ENCODE measurements at regions not wholly inside any gene's neighbourhood (a gene's known extent, or its start where the extent isn't known, plus 50 kb on each side); places are given as distances from the start of the nearest gene placed in this dataset.
"Not testable (repeated sequence)": the region's sequence is repeated elsewhere in the genome, so short reads cannot be mapped to it uniquely, and the experiment has no call there.

- TF ChIP-seq CTCF (IDR thresholded peaks at IDR 0.05; ENCODE audit: insufficient read depth, low read depth, low read length) = no peak
- DNase-seq (ENCODE audit: low read depth) = no peak
- no peak overlapping the region for H3K4me3 ChIP-seq (ENCODE audit: low read depth, low read length)
- ChIA-PET POLR2A (no interaction called here), CTCF (no interaction called here)
- no peaks in the 10 kb centered on the region for H3K36me3 ChIP-seq (ENCODE audit: control insufficient read depth, insufficient read depth, low read length)
- H3K27me3 ChIP-seq (ENCODE audit: control insufficient read depth, insufficient read depth, low read length) = no peaks in the 10 kb centered on the region
Observed at GRCh38 chr9:65411901-65412300, 126.9 kb upstream of the FOXD4L5 start.

GRCh38 chr9:65411336-65411735 lies 126.3 kb upstream of the FOXD4L5 start:
- no peak for DNase-seq (ENCODE audit: low read depth)
- H3K36me3 ChIP-seq (ENCODE audit: control insufficient read depth, insufficient read depth, low read length) = no peaks in the 10 kb centered on the region
- CTCF ChIA-PET = no interaction called here
- H3K27me3 ChIP-seq (ENCODE audit: control insufficient read depth, insufficient read depth, low read length) = no peaks in the 10 kb centered on the region
- POLR2A ChIA-PET = no interaction called here
- TF ChIP-seq CTCF (IDR thresholded peaks at IDR 0.05; ENCODE audit: insufficient read depth, low read depth, low read length) = no peak
- no peak overlapping the region for H3K4me3 ChIP-seq (ENCODE audit: low read depth, low read length)

- Histone ChIP-seq H3K27me3 (ENCODE audit: control insufficient read depth, insufficient read depth, low read length) (no peaks in the 10 kb centered on the region), H3K36me3 (ENCODE audit: control insufficient read depth, insufficient read depth, low read length) (no peaks in the 10 kb centered on the region), H3K4me3 (ENCODE audit: low read depth, low read length) (no peak overlapping the region)
- no peak for DNase-seq (ENCODE audit: low read depth)
- CTCF ChIA-PET = no interaction called here
- TF ChIP-seq CTCF (IDR thresholded peaks at IDR 0.05; ENCODE audit: insufficient read depth, low read depth, low read length) = no peak
- POLR2A ChIA-PET = no interaction called here
Observed at GRCh38 chr9:65410926-65411325, 125.9 kb upstream of the FOXD4L5 start.

GRCh38 chr9:65409471-65409980 lies 124.5 kb upstream of the FOXD4L5 start:
- H3K4me3 ChIP-seq (ENCODE audit: low read depth, low read length) = no peak overlapping the region
- no peaks in the 10 kb centered on the region for H3K27me3 ChIP-seq (ENCODE audit: control insufficient read depth, insufficient read depth, low read length)
- no peak for DNase-seq (ENCODE audit: low read depth)
- no peak for TF ChIP-seq CTCF (IDR thresholded peaks at IDR 0.05; ENCODE audit: insufficient read depth, low read depth, low read length)
- ChIA-PET CTCF (no interaction called here), POLR2A (no interaction called here)
- no peaks in the 10 kb centered on the region for H3K36me3 ChIP-seq (ENCODE audit: control insufficient read depth, insufficient read depth, low read length)

GRCh38 chr9:65408806-65409205 lies 123.8 kb upstream of the FOXD4L5 start:
- CTCF ChIA-PET; POLR2A ChIA-PET; H3K27me3 ChIP-seq (ENCODE audit: control insufficient read depth, insufficient read depth, low read length): not testable (repeated sequence)

GRCh38 chr9:65406625-65407024 lies 121.6 kb upstream of the FOXD4L5 start:
- H3K4me3 ChIP-seq (ENCODE audit: low read depth, low read length); H3K27me3 ChIP-seq (ENCODE audit: control insufficient read depth, insufficient read depth, low read length); POLR2A ChIA-PET; DNase-seq (ENCODE audit: low read depth); H3K36me3 ChIP-seq (ENCODE audit: control insufficient read depth, insufficient read depth, low read length); CTCF ChIA-PET: not testable (repeated sequence)

More at GRCh38 chr9:65408806-65409205, 123.8 kb upstream of the FOXD4L5 start:
- DNase-seq (ENCODE audit: low read depth); H3K4me3 ChIP-seq (ENCODE audit: low read depth, low read length); H3K36me3 ChIP-seq (ENCODE audit: control insufficient read depth, insufficient read depth, low read length): not testable (repeated sequence)

- H3K36me3 ChIP-seq (ENCODE audit: control insufficient read depth, insufficient read depth, low read length); DNase-seq (ENCODE audit: low read depth); CTCF ChIA-PET; POLR2A ChIA-PET; H3K4me3 ChIP-seq (ENCODE audit: low read depth, low read length); H3K27me3 ChIP-seq (ENCODE audit: control insufficient read depth, insufficient read depth, low read length): not testable (repeated sequence)
Observed at GRCh38 chr9:65405766-65406165, 120.8 kb upstream of the FOXD4L5 start.

All from BJ (cell line).